ENCODE measurements at regions not wholly inside any gene's neighbourhood (a gene's known extent, or its start where the extent isn't known, plus 50 kb on each side); places are given as distances from the start of the nearest gene placed in this dataset.

DNA sequence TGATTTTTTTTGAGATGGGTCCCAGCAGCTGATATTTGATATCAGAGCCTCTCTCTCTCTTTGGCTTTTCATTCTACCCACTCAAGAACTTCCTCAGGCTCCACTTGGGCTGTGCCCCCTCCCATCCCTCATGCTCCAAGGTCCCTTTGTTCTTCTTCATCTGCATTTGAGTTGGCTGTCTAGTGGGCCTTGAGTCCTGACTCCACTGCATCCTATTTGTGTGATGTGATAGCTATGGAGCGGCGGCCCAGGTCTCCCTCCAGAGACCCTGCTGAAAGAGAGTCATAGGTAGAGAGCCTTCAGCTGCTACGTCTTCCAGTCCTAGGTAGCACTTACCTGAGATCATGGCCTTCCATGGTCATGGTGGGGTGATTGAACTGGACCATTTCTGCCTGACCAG, 123.1 kb upstream of the VRK1 start:
- H3K27ac ChIP-seq (ENCODE audit: control insufficient read depth, insufficient read depth, low read length): no peak overlapping the region
- FAIRE-seq (no peak), DNase-seq (ENCODE audit: low read depth, low spot score) (no peak)
- peaks cover 3% of the 10 kb centered on the region for H3K27me3 ChIP-seq (ENCODE audit: control insufficient read depth, extremely low read depth, insufficient read depth, low read length)
- no peaks in the 10 kb centered on the region for H3K36me3 ChIP-seq (ENCODE audit: control insufficient read depth in 2 of 2, extremely low read depth in 1 of 2, insufficient read depth in 2 of 2, low read length in 2 of 2)
- no peak overlapping the region for H3K9ac ChIP-seq (ENCODE audit: control insufficient read depth, extremely low read depth, insufficient read depth, low read length)
- dilution Hi-C loops (cut with MboI; ENCODE audit: extremely low pct_ligation_motif_present, low sequenced_read_pairs): no loop called here
- H3K9me1 ChIP-seq (ENCODE audit: control insufficient read depth, extremely low read depth, insufficient read depth, low read length): no peaks in the 10 kb centered on the region
- no peak overlapping the region for H2AFZ ChIP-seq (ENCODE audit: control insufficient read depth, low read length)
- H3K4me3 ChIP-seq (ENCODE audit: control insufficient read depth in 2 of 3, extremely low read depth in 1 of 3, insufficient read depth in 2 of 3, low read depth in 1 of 3, low read length in 3 of 3): no peak overlapping the region
- TF ChIP-seq EZH2 (IDR thresholded peaks at IDR 0.05; ENCODE audit: low read length): no peak
- TF ChIP-seq, protein P1, sequence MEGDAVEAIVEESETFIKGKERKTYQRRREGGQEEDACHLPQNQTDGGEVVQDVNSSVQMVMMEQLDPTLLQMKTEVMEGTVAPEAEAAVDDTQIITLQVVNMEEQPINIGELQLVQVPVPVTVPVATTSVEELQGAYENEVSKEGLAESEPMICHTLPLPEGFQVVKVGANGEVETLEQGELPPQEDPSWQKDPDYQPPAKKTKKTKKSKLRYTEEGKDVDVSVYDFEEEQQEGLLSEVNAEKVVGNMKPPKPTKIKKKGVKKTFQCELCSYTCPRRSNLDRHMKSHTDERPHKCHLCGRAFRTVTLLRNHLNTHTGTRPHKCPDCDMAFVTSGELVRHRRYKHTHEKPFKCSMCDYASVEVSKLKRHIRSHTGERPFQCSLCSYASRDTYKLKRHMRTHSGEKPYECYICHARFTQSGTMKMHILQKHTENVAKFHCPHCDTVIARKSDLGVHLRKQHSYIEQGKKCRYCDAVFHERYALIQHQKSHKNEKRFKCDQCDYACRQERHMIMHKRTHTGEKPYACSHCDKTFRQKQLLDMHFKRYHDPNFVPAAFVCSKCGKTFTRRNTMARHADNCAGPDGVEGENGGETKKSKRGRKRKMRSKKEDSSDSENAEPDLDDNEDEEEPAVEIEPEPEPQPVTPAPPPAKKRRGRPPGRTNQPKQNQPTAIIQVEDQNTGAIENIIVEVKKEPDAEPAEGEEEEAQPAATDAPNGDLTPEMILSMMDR (optimal IDR thresholded peaks at IDR 0.05 in 1 of 3, IDR thresholded peaks at IDR 0.05 in 1 of 3, conservative IDR thresholded peaks at IDR 0.05 in 1 of 3; ENCODE audit: extremely low read depth in 1 of 3, insufficient read depth in 2 of 3, low read length in 3 of 3): no peak
- peaks cover 3% of the 10 kb centered on the region for H3K4me1 ChIP-seq (ENCODE audit: control insufficient read depth, extremely low read depth, insufficient read depth, low read length)
- H3K79me2 ChIP-seq (ENCODE audit: control insufficient read depth, insufficient read depth, low read length): no peaks in the 10 kb centered on the region
- no peaks in the 10 kb centered on the region for H4K20me1 ChIP-seq (ENCODE audit: control insufficient read depth, extremely low read depth, insufficient read depth, low read length)
- H3K4me2 ChIP-seq (ENCODE audit: control insufficient read depth, extremely low read depth, insufficient read depth, low read depth, low read length): no peak overlapping the region
- H3K9me3 ChIP-seq (ENCODE audit: control insufficient read depth, low read depth, low read length): no peaks in the 10 kb centered on the region

DNA sequence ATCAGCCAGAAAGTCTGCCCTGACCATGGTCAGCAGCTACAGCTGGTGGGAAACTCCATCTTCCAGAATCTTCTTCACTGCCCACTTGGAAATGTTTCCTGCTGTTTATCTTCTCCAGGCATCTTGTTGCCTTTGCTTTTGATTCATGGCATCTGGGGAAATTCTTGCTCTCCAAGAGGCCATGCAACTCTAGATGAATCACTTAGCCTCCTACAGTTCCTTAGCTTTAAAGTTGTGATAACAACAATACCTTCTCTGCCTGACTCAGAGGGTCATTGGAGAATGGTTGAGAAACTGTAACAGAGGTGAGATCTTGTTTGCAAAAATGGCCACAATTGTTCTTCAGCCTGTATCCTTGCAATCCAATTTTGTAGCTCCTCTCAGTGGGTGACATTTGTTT, 121.0 kb upstream of the VRK1 start:
- Histone ChIP-seq H3K36me3 (ENCODE audit: control insufficient read depth in 2 of 2, extremely low read depth in 1 of 2, insufficient read depth in 2 of 2, low read length in 2 of 2) (no peaks in the 10 kb centered on the region), H3K27ac (ENCODE audit: control insufficient read depth, insufficient read depth, low read length) (no peak overlapping the region), H3K4me3 (ENCODE audit: control insufficient read depth in 2 of 3, extremely low read depth in 1 of 3, insufficient read depth in 2 of 3, low read depth in 1 of 3, low read length in 3 of 3) (no peak overlapping the region), H3K9me1 (ENCODE audit: control insufficient read depth, extremely low read depth, insufficient read depth, low read length) (no peaks in the 10 kb centered on the region), H3K27me3 (ENCODE audit: control insufficient read depth, extremely low read depth, insufficient read depth, low read length) (peaks cover 3% of the 10 kb centered on the region), H4K20me1 (ENCODE audit: control insufficient read depth, extremely low read depth, insufficient read depth, low read length) (no peaks in the 10 kb centered on the region), H3K4me2 (ENCODE audit: control insufficient read depth, extremely low read depth, insufficient read depth, low read depth, low read length) (no peak overlapping the region), H3K9ac (ENCODE audit: control insufficient read depth, extremely low read depth, insufficient read depth, low read length) (no peak overlapping the region), H3K9me3 (ENCODE audit: control insufficient read depth, low read depth, low read length) (no peaks in the 10 kb centered on the region), H3K79me2 (ENCODE audit: control insufficient read depth, insufficient read depth, low read length) (no peaks in the 10 kb centered on the region), H2AFZ (ENCODE audit: control insufficient read depth, low read length) (no peak overlapping the region), H3K4me1 (ENCODE audit: control insufficient read depth, extremely low read depth, insufficient read depth, low read length) (peaks cover 3% of the 10 kb centered on the region)
- DNase-seq (ENCODE audit: low read depth, low spot score) (no peak), FAIRE-seq (no peak)
- dilution Hi-C loops (cut with MboI; ENCODE audit: extremely low pct_ligation_motif_present, low sequenced_read_pairs): no loop called here
- TF ChIP-seq EZH2 (IDR thresholded peaks at IDR 0.05; ENCODE audit: low read length): no peak
- TF ChIP-seq, protein P1 (optimal IDR thresholded peaks at IDR 0.05 in 1 of 3, IDR thresholded peaks at IDR 0.05 in 1 of 3, conservative IDR thresholded peaks at IDR 0.05 in 1 of 3; ENCODE audit: extremely low read depth in 1 of 3, insufficient read depth in 2 of 3, low read length in 3 of 3): no peak

All from keratinocyte (primary cell).